Glomerular visceral epithelial cell (primary cell): ENCODE measurements at regions not wholly inside any gene's neighbourhood (a gene's known extent, or its start where the extent isn't known, plus 50 kb on each side); places are given as distances from the start of the nearest gene placed in this dataset.
"Not testable (repeated sequence)": the region's sequence is repeated elsewhere in the genome, so short reads cannot be mapped to it uniquely, and the experiment has no call there.

Experiments
- DNase-seq: peaks from one replicate; pipeline ENCODE4 v3.0.0-alpha.2; 2016; ENCODE audit errors: extremely low spot score

DNA sequence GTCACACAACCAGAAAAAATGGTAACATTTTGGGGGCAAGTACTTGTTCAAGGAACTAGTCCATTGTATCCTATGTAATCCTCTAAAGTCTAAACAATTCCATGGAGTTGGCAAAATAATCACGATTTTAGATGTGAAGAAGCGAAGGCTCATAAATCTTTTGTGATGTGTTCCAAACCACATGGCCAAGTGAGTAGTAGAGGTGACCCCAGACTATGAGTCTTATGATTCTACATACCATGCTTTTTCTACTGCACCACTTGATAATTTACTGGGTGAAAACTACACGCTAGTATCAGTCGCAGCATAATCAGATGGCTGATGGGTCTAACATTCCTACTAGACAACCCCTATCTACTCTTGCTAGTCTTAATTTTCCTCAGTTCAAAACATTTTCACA lies 371.4 kb downstream of the OSR1 start:
- DNase-seq: no peak

DNA sequence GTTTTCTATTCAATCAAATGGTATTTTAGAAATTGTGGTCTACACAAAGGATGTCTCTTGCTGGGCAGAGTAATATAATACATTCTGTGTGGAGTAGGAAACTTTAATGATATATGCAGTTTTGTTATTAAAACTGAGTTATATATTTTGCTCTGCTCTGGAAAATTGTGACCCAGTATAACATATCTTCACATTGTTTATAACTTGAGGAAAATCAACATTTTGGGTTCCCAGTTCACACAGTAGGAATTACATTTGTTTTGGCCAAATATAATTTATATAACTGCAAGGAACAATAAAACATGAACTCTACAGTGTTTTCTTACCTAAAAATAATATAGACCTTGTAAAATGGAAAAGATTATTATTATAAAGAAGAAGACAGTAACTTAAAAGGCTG lies 372.4 kb downstream of the OSR1 start:
- no peak for DNase-seq

DNA sequence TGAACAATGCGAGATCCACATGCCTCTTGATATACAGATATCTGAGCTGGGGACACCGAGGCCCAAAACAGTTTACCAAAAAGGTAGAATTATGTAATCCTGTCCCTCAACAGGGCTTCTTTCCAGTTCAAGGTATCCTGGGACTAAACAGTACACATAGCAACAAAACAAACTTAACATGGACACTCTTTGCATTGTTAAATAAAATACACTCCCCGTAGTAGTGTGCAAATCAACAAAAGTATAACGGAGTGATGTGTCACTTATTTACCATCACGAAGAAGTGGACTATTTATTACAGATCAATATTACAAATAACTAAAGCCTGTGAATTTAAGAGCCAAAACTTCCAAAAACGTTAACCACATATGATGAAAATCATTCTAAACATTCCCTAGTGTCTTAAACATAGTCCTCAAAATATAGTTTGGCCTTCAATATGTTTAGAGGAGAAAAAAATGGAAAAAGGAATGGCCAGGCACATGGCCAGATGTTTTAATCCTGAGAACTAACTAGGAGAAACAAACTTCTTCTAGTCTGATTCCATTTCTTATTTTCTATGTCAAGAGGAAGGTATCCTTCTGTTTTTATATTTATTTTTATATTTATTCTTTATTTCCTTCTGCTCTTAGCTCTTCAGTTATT lies 377.5 kb downstream of the OSR1 start:
- no peak for DNase-seq

DNA sequence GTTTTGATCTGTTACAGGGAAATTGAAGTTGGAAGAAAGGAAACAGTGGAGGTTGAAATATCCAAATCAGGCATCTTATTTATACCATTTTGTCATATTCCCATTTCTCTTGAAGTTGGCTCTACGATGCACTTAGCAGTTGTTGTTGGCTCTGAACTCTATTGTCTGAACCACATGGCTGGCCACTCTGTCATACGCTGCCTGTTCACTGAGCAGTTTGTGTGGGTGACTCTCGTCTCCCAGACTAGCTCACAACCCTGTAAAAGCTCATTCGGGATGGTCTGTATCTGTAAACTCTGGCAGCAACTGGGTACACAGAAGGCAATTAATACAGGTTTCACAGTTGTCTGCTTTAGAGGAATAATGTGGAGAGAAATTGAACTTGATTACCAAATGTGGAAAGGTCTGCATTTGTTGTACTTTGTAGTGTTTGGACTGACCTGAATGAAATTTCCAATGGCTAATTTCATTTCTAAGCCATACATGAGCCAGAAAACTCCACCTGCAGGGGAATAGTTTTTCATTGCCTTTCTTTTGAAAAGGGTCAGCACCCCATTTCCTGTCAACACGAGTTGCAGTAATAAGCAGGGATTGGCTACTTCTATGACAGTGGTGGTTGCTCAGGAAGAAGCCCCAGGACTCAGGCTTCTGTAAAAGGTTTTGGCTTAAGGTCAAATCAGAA lies 378.2 kb downstream of the OSR1 start:
- no peak for DNase-seq

DNA sequence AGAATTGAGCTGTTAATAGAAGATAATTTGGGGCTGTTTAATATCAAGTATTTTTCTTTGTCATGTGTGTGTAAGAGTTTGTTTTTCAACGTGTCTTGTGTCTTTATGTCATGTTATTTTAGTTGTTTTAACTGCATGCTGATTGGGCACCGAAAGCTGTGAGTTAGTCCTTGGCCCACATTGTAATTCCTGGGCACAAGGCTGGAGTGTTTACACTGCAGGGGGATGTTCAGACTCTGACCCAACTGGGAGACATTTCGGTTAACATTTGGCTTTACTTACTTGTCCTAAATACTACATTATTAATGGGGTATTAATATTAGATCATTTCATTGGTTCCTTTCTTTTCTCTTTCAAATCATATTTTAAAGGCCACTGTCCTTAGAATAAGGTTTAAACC lies 381.0 kb downstream of the OSR1 start:
- no peak for DNase-seq

DNA sequence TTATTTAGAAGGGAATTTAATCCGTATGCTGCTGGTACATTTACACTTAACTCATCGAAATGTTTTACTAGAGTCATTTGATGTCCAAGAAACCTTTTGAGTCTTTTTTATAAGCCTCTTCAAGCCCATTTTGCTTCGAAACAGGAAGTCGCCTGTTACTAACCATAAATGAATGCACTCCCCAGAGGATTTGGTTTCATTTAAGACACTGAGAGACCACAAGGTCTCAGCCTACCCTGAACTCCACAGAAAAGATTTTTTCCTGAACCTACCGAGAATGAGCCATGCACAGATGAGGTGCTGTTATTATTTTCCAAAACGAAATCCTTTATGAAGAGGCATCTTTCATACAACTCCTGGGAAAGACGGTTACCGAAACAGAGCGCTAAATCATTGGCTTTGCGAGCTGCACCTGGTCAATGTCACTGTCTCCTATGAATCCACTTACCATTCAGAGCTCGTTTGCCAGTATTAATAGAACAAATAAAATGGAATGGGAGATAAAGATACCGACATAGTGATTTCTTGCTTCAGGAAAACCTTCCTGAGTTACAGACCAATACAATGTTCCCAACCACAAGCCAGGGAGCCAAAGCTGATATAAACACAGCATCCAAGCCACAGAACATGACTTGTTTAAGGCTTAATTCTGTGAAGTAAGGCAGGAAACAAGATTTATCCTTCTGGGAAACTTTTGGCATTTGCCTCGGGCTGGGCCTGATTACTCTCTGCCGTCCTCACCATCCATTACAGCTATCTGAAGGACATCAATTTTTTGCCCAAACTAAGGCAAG lies 382.1 kb downstream of the OSR1 start:
- DNase-seq: peak; percentile 35

DNA sequence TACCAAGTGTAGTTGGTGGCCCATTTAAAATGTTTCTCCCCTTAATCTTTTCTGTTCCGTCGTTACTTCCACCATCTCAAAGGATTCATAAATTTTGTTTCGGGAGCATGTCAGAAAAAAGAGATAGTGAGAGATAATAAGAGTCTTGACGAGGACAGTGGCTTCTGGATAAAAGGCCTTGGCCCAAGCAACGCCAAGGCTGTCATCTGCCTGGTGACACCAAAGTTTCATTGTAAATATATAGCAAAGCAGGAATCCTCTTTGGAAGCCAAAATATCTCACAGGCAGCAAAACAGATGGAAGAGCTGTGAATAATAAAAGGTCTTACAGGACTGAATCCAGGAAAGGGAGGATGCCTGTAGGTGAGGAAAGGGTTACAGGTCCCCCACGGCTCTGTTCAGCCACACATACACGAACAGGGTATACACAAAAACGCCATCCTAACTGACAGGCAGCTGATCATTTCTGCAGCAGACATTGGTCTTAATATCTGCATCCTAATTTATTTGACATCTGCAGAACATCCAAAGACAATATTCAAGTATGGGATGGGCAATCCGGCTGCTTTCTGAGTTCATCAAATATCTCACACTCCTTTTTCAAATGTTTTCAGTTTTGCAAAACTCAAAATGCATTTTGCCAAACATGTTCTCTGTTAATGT lies 382.8 kb downstream of the OSR1 start:
- DNase-seq: no peak

DNA sequence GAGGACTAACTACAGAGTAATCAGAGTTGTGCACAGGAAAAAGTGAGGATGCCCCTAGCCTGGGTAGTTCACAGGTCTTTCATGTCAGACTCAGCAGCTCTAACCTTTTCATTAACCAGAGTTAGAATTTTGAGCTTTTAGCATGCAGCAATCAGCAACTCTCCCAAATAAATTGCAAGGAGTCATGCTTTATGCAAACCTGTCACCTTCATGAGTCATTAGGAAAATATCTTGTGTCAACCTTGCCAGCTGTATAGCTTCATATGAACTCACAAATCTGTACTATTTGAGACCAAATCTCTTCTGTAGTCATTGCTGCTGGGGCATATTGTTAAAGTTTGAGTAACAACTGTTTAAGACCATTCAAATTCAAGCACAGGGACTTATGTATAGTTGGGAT lies 382.3 kb upstream of the NT5C1B start:
- peak; percentile 12 for DNase-seq

DNA sequence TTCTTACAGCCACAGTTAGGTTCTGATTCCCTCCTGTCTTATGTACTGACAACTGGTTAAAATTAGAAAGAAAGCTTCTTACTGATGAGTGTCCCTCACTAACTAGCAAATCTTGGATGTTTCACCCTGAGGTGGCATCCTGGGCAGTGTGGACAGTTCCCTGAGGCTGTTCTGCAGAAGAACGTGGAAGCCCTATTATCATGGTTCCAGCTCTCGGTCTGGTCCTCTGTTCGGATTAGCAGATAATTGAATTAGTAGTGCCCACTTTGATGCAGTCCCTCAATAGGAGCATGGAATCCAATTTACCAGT lies 381.7 kb upstream of the NT5C1B start:
- DNase-seq: no peak

DNA sequence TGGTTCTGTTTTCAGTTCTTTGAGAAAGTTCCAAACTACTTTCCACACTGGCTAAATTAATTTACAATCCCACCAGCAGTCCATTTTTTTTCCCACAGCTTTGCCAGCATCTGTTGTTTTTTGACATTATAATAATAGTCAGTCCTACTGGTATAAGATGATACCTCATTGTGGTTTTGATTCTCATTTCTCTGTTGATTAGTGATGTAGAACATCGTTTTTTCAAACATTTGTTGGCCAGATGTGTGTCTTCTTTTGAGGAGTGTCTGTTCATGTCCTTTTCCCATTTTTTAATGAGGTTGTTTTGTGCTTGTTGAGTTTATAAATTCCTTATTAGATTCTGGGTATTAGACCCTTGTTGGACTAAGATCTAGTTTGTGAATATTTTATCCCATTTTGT lies 376.8 kb upstream of the NT5C1B start:
- no peak for DNase-seq

DNA sequence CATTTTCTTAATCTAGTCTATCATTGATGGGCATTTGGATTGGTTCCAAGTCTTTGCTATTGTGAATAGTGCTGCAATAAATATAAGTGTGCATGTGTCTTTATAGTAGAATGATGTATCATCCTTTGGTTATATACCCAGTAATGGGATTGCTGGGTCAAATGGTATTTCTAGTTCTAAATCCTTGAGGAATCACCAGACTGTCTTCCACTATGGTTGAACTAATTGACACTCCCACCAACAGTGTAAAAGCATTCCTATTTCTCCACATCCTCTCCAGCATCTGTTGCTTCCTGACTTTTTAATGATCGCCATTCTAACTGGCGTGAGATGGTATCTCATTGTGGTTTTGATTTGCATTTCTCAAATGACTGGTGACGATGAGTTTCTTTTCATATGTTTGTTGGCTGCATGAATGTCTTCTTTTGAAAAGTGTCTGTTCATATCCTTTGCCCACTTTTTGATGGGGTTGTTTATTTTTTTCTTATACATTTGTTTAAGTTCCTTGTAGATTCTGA lies 374.4 kb upstream of the NT5C1B start:
- DNase-seq: not testable (repeated sequence)

DNA sequence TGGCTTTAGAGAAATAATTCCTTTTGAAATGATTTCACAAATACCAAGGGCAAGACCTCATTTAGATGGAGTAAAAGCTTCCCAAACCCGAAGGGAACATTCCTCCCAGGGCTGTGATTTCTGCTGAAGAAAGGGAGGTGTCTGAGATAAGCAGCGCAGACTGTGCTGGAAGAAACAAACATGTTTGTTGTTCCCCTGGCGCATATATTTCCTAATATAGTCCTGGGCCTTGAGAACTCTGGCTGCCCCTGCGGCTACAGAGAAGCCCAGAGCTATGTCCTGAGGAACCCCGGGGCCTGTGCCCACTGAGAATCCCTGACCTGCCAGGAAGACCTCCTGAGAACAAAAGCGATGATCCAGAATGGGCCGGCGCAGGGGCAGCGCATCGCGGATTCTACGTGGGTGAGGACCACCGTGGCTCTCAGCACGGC lies 372.6 kb upstream of the NT5C1B start:
- DNase-seq: no peak

DNA sequence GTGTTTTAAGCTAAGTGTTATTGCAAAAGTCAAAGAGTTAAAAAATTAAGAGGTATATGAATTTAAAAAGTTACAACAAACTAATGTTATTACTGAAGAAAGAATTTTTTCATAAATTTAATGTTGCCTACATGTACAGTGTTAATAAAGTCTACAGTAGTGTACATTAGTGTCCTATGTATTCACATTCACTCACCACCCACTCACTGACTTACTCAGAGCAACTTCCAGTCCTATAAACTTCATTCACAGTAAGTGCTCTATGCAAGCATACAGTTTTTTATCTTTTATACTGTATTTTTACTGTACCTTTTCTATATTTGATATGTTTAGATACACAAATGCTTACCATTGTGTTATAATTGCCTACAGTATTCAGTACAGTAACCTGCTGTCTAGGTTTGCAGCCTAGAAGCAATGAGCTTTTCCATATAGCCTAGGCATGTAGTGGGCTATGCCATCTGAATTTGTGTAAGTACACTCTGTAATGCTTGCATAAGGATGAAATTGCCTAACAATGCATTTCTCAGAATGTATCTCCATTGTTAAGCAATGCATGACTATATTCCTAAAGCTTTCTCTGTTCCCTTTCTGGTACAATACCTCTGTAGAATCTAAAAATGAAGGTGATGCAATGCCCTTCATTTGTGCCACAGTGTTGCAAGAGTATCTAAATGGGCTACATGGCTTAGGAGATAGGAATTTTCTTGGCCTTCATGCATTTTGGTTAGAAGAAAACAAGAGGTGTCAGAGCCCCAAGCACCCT lies 370.8 kb upstream of the NT5C1B start:
- no peak for DNase-seq

DNA sequence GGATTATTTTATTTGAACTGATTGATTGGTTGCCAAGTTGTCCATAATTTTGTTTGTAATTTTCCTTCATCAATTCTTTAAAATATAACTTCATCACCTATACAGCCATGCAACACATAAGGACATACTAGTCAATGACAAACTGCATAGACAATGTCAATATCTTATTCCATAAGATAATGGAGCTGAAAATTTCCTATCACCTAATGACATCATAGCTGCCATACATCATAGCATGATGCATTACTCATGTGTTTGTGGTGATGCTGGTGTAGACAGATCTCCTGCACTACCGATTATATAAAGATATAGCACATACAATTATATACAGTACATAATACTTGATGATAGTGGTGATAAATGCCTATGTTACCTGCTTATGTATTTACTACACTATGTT lies 369.8 kb upstream of the NT5C1B start:
- DNase-seq: no peak

DNA sequence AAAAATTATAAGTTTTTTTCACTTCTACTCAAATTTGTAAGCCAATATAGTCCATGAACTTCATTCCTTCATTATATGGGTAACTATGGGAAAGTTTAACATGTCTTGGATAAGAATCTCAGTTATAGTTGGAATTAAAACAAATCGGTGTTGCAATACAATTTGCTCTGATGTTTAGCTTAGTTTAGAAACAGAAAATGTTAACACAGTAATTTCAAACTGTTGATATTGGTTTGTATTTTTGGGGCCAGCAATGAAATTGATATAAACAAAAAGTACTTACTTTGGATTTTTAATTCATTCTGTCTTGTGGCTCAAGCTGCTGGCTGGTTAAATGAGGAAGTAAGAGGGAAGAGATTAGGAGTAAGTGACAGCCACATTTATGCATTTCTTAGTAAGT lies 368.5 kb upstream of the NT5C1B start:
- DNase-seq: no peak

DNA sequence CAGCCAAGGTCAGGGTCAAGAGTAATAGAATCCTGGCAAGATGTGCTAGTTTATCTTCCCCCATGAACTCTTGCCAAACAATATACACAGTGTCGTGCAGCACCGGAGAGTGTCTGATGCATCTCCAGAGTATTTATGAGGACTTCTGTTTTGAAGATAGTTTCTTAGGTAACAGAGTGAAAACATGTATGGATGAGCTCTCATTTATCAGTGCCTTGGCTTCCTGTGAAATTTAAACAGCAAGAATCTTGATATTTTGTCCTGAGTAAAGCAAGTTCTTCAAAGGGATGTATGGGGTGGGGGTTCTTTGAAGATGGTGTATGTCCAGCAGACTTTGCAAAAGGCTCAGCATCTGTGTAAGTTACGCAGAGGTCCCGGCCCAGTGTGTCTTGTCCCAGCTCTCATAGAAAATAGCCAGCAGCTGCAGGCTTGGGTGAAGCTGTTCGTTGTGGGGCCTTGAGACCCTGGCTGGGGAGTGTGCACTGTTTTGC lies 361.0 kb upstream of the NT5C1B start:
- DNase-seq: no peak

DNA sequence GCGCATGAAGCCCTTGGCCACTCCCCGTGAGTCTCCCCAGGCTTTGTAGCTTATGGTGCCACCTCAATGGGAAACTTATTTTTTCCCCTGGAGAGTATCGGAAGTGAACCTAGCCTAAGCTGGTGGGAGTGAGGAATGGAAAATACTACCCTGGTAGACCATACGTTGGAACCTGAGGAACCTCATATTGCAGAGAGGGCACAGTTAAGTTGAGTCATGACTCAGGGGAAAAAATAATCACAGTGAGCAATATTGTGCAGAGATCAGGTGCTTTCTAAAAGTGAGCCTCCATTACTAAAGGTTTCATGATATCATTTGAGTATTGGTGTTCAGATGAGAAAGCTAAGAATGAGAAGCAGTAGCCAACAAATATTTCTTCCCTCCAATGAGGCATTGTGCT lies 360.5 kb upstream of the NT5C1B start:
- no peak for DNase-seq

DNA sequence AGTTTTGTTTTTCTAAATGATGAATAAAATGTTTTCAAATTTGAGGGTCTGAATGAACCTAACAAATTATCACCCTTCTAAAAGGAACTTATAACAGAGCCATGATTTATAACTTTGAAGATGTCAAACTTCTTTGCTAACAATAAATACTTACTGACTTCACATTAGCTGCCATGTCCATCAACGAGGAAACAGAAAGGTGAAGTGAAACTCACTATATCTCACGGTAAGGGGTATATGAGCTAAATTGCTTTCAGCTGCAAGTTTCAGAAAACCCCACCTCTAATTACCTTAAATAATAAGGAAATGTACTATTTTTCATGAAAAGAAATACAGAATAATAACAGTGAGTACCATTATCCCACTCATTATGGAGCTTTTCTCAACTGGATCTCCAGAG lies 350.8 kb upstream of the NT5C1B start:
- no peak for DNase-seq

DNA sequence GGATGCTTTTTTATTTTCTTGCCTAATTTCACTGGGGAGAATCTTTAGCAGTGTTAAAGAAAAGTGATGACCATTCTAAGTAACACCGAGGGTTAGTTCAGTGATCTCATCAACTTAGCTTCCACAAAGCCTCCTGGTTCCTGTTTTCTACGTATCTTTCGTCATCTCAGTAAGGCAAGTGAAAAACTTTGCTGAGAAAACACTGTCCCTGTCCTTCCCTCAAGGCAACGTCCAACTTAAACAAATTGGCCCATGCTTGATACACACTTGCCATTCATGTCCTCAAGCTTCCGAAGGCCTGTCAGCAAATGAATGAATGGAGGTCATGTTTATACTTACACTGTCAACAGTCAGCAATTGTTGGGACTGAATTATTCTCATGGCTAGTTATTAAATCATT lies 350.4 kb upstream of the NT5C1B start:
- DNase-seq: not testable (repeated sequence)

DNA sequence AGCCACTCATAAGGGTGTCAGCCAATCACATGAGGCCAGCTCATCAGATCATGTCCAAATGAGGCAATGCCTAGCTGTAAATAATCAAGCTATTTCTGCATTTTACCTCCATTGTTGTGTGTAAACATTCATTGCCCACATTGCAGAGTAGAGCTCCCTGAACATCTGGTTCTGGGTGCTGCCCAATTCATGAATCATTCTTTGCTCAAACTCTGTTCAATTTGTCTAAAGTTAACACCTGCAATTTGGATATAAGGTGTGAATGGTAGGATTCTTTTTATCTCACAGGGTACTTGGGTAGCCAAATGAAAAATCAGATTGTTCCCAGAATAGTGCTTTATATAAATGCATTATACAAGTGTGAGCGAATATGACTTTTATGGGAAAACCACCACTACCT lies 345.5 kb upstream of the NT5C1B start:
- DNase-seq: no peak

DNA sequence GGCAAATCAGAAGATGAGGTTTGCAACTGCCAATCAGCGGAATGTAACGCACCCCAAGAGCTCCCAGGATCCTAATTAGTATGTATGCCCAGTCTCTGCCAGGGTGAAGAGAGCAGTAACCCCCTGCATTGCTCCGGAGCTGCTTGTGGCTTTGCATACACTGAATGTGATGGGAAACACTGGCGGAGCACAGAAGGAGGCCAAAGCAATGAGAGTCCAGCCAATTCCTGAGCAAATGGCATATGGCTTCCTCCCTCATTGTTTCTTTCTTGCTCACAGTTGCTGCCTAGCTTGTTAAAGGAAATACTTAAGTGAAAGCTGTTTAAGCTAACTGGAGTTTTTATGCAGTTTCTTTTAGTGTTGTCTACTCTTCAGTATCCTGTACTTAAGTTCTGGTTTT lies 343.5 kb upstream of the NT5C1B start:
- DNase-seq: no peak

DNA sequence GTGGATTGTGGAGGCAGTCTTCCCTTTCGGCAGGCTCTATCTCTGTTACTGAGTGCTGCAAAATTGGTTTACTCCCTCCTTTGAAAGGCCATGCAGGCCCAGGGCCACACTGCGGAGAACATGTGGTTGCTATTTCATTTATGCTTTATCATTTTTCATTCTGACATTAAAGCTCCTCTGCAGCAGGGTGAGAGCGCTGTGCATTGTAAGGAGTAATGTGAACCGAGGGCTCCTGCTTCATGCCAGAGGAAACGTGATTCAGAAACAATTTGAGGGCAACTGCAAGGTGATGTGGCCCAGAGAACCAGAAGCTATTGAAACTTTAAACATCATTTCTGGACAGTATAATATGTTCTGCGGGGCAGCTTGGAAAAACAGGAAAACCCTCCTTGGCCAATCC lies 341.6 kb upstream of the NT5C1B start:
- no peak for DNase-seq
